Anterior cingulate cortex (tissue), 58 donors: ENCODE measurements at regions not wholly inside any gene's neighbourhood (a gene's known extent, or its start where the extent isn't known, plus 50 kb on each side); places are given as distances from the start of the nearest gene placed in this dataset.
"Not testable (repeated sequence)": the region's sequence is repeated elsewhere in the genome, so short reads cannot be mapped to it uniquely, and the experiment has no call there.

ENCODE experiments used
- DNase-seq, 58 donors: peaks; one replicate each; lab custom pipeline; 2025; lab: John Stamatoyannopoulos, UW

GRCh38 chr5:32534041-32534440 is 51.3 kb upstream of the SUB1 start:
- no peak for DNase-seq

GRCh38 chr5:32531885-32532520 is 53.4 kb upstream of the SUB1 start:
- peak in 33 of 58 donors; percentile 2 to 63 (median 22) for DNase-seq

GRCh38 chr5:32527321-32527720 is 58.0 kb upstream of the SUB1 start:
- DNase-seq: not testable (repeated sequence)

GRCh38 chr5:32526810-32527209 is 58.5 kb upstream of the SUB1 start:
- DNase-seq: no peak

- no peak for DNase-seq
Measured at GRCh38 chr5:32523625-32524024, 61.7 kb upstream of the SUB1 start.

GRCh38 chr5:32522429-32523143 is 62.8 kb upstream of the SUB1 start:
- DNase-seq: no peak

- no peak for DNase-seq
Measured at GRCh38 chr5:32521481-32521880, 63.9 kb upstream of the SUB1 start.

- DNase-seq: no peak
Measured at GRCh38 chr5:32520972-32521371, 64.4 kb upstream of the SUB1 start.

GRCh38 chr5:32520356-32520755 is 65.0 kb upstream of the SUB1 start:
- no peak for DNase-seq

- no peak for DNase-seq
Measured at GRCh38 chr5:32519508-32519907, 65.8 kb upstream of the SUB1 start.

GRCh38 chr5:32514806-32515205 is 70.3 kb upstream of the ZFR start:
- no peak for DNase-seq

GRCh38 chr5:32512926-32513325 is 68.4 kb upstream of the ZFR start:
- no peak for DNase-seq

- DNase-seq: no peak
Measured at GRCh38 chr5:32511776-32512374, 67.3 kb upstream of the ZFR start.

- no peak for DNase-seq
Measured at GRCh38 chr5:32510860-32511259, 66.3 kb upstream of the ZFR start.

- DNase-seq: no peak
Measured at GRCh38 chr5:32508806-32509805, 64.6 kb upstream of the ZFR start.

- no peak for DNase-seq
Measured at GRCh38 chr5:32507738-32508434, 63.3 kb upstream of the ZFR start.

- DNase-seq: peak in 2 of 58 donors; percentile 12 to 19
Measured at GRCh38 chr5:32506799-32507198, 62.3 kb upstream of the ZFR start.

- DNase-seq: peak in 33 of 58 donors; percentile 2 to 48 (median 19)
Measured at GRCh38 chr5:32506201-32506661, 61.7 kb upstream of the ZFR start.

GRCh38 chr5:32505756-32506155 is 61.2 kb upstream of the ZFR start:
- DNase-seq: peak in 2 of 58 donors; percentile 7 to 40
